Lung (tissue), 11 donors: ENCODE measurements at regions not wholly inside any gene's neighbourhood (a gene's known extent, or its start where the extent isn't known, plus 50 kb on each side); places are given as distances from the start of the nearest gene placed in this dataset.

Source experiments
- ATAC-seq: fragments of 200-7000 bp; cut with Tn5 transposase; one replicate; pipeline ENCODE4 v1.9.1; 2020; ENCODE audit warnings: moderate number of reproducible peaks; ENCODE audit not compliant: insufficient read depth, low FRiP score
- DNase-seq, 3 donors: peaks; one replicate each; pipeline ENCODE4 v3.0.0-alpha.2; 2013 to 2017
- H3K27ac ChIP-seq, 2 donors: one replicate each; pipeline ENCODE4 v1.5.1; 2013; ENCODE audit warnings: mild to moderate bottlenecking in 2 of 2, moderate library complexity in 2 of 2, control low read depth in 1 of 2, inconsistent platforms in 1 of 2, low read depth in 1 of 2, low read length in 1 of 2
- H3K27me3 ChIP-seq, 3 donors: one replicate each; pipeline ENCODE4 v1.5.1; 2013; ENCODE audit warnings: low read length in 2 of 3; ENCODE audit not compliant: control insufficient read depth in 3 of 3, insufficient read depth in 3 of 3
- H3K36me3 ChIP-seq, 4 donors: one replicate each; pipeline ENCODE4 v1.5.1; 2013; ENCODE audit warnings: low read length in 4 of 4, mild to moderate bottlenecking in 1 of 4, moderate library complexity in 1 of 4; ENCODE audit not compliant: control insufficient read depth in 4 of 4, insufficient read depth in 4 of 4
- H3K4me1 ChIP-seq, 5 donors: one replicate each; pipeline ENCODE4 v1.5.1; 2013; ENCODE audit warnings: low read length in 5 of 5, mild to moderate bottlenecking in 2 of 5, moderate library complexity in 1 of 5; ENCODE audit not compliant: control insufficient read depth in 5 of 5, insufficient read depth in 5 of 5
- H3K4me3 ChIP-seq: one replicate; pipeline ENCODE4 v1.5.1; 2013; ENCODE audit warnings: mild to moderate bottlenecking, control low read depth, moderate library complexity
- H3K9ac ChIP-seq, 2 donors: one replicate each; pipeline ENCODE4 v1.5.1; 2013; ENCODE audit warnings: low read length in 2 of 2, control low read depth in 1 of 2; ENCODE audit not compliant: insufficient read depth in 1 of 2
- H3K9me3 ChIP-seq, 4 donors: one replicate each; pipeline ENCODE4 v1.5.1; 2013; ENCODE audit warnings: low read length in 3 of 4, mild to moderate bottlenecking in 1 of 4, moderate library complexity in 1 of 4; ENCODE audit not compliant: control insufficient read depth in 4 of 4, insufficient read depth in 3 of 4
- CTCF ChIP-seq: IDR thresholded peaks from 2 replicates; pipeline ENCODE4 v1.5.1; 2012; ENCODE audit warnings: mild to moderate bottlenecking; ENCODE audit errors: control extremely low read depth, extremely low read depth
- WGBS, 2 donors: extraction: QIAGEN DNeasy Blood & Tissue Kit; methylation state at CpG; one replicate each; pipeline ENCODE4 v1.1.7; 2013; 5-methylcytosine and 5-hydroxymethylcytosine counted together
- donor health status: control.
- donor health status: control.
- donor health status: Bipolar disorder and iron deficiency.
- donor health status: healthy.
- donor health status: DM: yes; HTN: yes; CAD: no.

- WGBS, 2 donors: 75 to 93% methylated on average over 1 of the region's 1 CpG
- peaks cover 0 to 5% (median 0%) of the 10 kb centered on the region in 5 donors for H3K4me1 ChIP-seq
- H3K9me3 ChIP-seq: peaks cover 0 to 4% (median 0%) of the 10 kb centered on the region in 4 donors
- no peak overlapping the region for H3K9ac ChIP-seq
- no peak for TF ChIP-seq CTCF
- ATAC-seq (no peak), DNase-seq (no peak)
- H3K27ac ChIP-seq: no peak overlapping the region
- no peaks in the 10 kb centered on the region for H3K27me3 ChIP-seq
- H3K4me3 ChIP-seq: no peak overlapping the region
- H3K36me3 ChIP-seq: no peaks in the 10 kb centered on the region
Observed at GRCh38 chr9:2367970-2368369, 253.6 kb upstream of the VLDLR start.

- no peak for TF ChIP-seq CTCF
- Histone ChIP-seq H3K9me3 (peaks cover 0 to 1% (median 0%) of the 10 kb centered on the region in 4 donors), H3K9ac (no peak overlapping the region), H3K36me3 (no peaks in the 10 kb centered on the region), H3K4me1 (peaks cover 0 to 14% (median 0%) of the 10 kb centered on the region in 5 donors), H3K27me3 (no peaks in the 10 kb centered on the region), H3K4me3 (no peak overlapping the region), H3K27ac (no peak overlapping the region)
- no peak for ATAC-seq
- no peak for DNase-seq
- 91% methylated on average over 2 of the region's 2 CpGs for WGBS, 2 donors
Observed at GRCh38 chr9:2373648-2374047, 247.9 kb upstream of the VLDLR start.

- Histone ChIP-seq H3K4me1 (peaks cover 0 to 14% (median 0%) of the 10 kb centered on the region in 5 donors), H3K27ac (no peak overlapping the region), H3K4me3 (no peak overlapping the region), H3K9me3 (peaks cover 0 to 1% (median 0%) of the 10 kb centered on the region in 4 donors), H3K36me3 (no peaks in the 10 kb centered on the region), H3K9ac (no peak overlapping the region), H3K27me3 (no peaks in the 10 kb centered on the region)
- DNase-seq (no peak), ATAC-seq (no peak)
- WGBS, 2 donors: 90 to 91% methylated on average over 2 of the region's 2 CpGs
- TF ChIP-seq CTCF: no peak
Observed at GRCh38 chr9:2375114-2375513, 246.5 kb upstream of the VLDLR start.

- DNase-seq (peak; percentile 41 to 90 (median 88)), ATAC-seq (no peak)
- Histone ChIP-seq H3K4me3 (no peak overlapping the region), H3K9ac (no peak overlapping the region), H3K36me3 (no peaks in the 10 kb centered on the region), H3K27me3 (no peaks in the 10 kb centered on the region), H3K4me1 (peaks cover 0 to 14% (median 0%) of the 10 kb centered on the region in 5 donors), H3K27ac (no peak overlapping the region), H3K9me3 (peaks cover 0 to 1% (median 0%) of the 10 kb centered on the region in 4 donors)
- WGBS, 2 donors: 85 to 87% methylated on average over 3 of the region's 3 CpGs
- TF ChIP-seq CTCF: no peak
Observed at GRCh38 chr9:2377117-2377516, 244.5 kb upstream of the VLDLR start.
